Subcutaneous abdominal adipose tissue (tissue), 5 donors: ENCODE measurements at regions not wholly inside any gene's neighbourhood (a gene's known extent, or its start where the extent isn't known, plus 50 kb on each side); places are given as distances from the start of the nearest gene placed in this dataset.

Experiments used
- H3K27ac ChIP-seq: one replicate; pipeline ENCODE4 v1.7.0; 2013; ENCODE audit warnings: low read depth, mild to moderate bottlenecking, inconsistent platforms, low read length, moderate library complexity
- H3K27me3 ChIP-seq, 5 donors: one replicate each; pipeline ENCODE4 v1.7.0; 2013; ENCODE audit warnings: low read length in 5 of 5, inconsistent platforms in 1 of 5; ENCODE audit not compliant: control insufficient read depth in 5 of 5, insufficient read depth in 4 of 5
- H3K36me3 ChIP-seq, 5 donors: one replicate each; pipeline ENCODE4 v1.7.0; 2013; ENCODE audit warnings: low read length in 5 of 5; ENCODE audit not compliant: control insufficient read depth in 5 of 5, insufficient read depth in 5 of 5
- H3K4me1 ChIP-seq, 5 donors: one replicate each; pipeline ENCODE4 v1.7.0; 2013; ENCODE audit warnings: low read length in 5 of 5, mild to moderate bottlenecking in 3 of 5, moderate library complexity in 1 of 5; ENCODE audit not compliant: control insufficient read depth in 5 of 5, insufficient read depth in 5 of 5
- H3K4me3 ChIP-seq, 5 donors: one replicate each; pipeline ENCODE4 v1.7.0; 2013; ENCODE audit warnings: low read length in 5 of 5, low read depth in 1 of 5
- H3K9ac ChIP-seq, 5 donors: one replicate each; pipeline ENCODE4 v1.7.0; 2013; ENCODE audit warnings: low read length in 5 of 5, mild to moderate bottlenecking in 4 of 5, moderate library complexity in 3 of 5
- H3K9me3 ChIP-seq, 5 donors: one replicate each; pipeline ENCODE4 v1.7.0; 2013; ENCODE audit warnings: low read length in 5 of 5; ENCODE audit not compliant: control insufficient read depth in 5 of 5
- donor health status: healthy.
- donor health status: healthy.
- donor health status: healthy.
- donor health status: healthy.
- donor health status: healthy.

DNA sequence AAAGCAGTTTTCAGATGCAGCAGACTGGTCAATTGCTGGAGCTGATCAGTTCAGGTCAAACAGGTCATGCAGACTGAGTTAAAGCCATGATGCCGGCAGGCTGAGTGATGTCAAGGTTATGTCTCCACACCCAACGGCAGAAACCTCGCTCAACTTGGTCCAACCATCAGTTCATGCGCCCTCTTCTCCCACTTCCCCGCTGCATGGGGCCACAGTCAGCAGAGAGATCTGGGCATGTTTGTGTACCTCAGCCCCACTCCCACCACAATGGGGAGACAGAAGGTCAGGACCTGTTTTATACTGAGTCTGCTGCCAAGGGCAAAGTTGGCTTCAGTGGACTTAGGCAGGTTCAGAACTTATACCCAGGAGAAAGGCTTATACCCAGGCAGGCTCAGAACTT, 118.7 kb downstream of the TRIM29 start:
- H3K9me3 ChIP-seq = no peaks in the 10 kb centered on the region
- H3K36me3 ChIP-seq = no peaks in the 10 kb centered on the region
- H3K4me3 ChIP-seq = no peak overlapping the region
- no peak overlapping the region for H3K27ac ChIP-seq
- peaks cover 7 to 29% (median 15%) of the 10 kb centered on the region in 5 donors for H3K27me3 ChIP-seq
- H3K4me1 ChIP-seq = peaks cover 0 to 13% (median 4%) of the 10 kb centered on the region in 5 donors
- no peak overlapping the region for H3K9ac ChIP-seq

GRCh38 chr11:120017582-120018150, 120.2 kb downstream of the TRIM29 start:
- peaks cover 7 to 36% (median 20%) of the 10 kb centered on the region in 5 donors for H3K27me3 ChIP-seq
- H3K9ac ChIP-seq = no peak overlapping the region
- no peaks in the 10 kb centered on the region for H3K9me3 ChIP-seq

GRCh38 chr11:120013325-120014250, 124.3 kb downstream of the TRIM29 start:
- no peak overlapping the region for H3K27ac ChIP-seq
- peaks cover 0 to 17% (median 4%) of the 10 kb centered on the region in 5 donors for H3K4me1 ChIP-seq
- no peak overlapping the region for H3K9ac ChIP-seq
- peaks cover 19 to 46% (median 31%) of the 10 kb centered on the region in 5 donors for H3K27me3 ChIP-seq
- H3K4me3 ChIP-seq = no peak overlapping the region
- no peaks in the 10 kb centered on the region for H3K36me3 ChIP-seq
- H3K9me3 ChIP-seq = no peaks in the 10 kb centered on the region

More at GRCh38 chr11:120017582-120018150, 120.2 kb downstream of the TRIM29 start:
- Histone ChIP-seq H3K36me3 (no peaks in the 10 kb centered on the region), H3K27ac (no peak overlapping the region), H3K4me1 (peaks cover 0 to 17% (median 4%) of the 10 kb centered on the region in 5 donors), H3K4me3 (no peak overlapping the region)

DNA sequence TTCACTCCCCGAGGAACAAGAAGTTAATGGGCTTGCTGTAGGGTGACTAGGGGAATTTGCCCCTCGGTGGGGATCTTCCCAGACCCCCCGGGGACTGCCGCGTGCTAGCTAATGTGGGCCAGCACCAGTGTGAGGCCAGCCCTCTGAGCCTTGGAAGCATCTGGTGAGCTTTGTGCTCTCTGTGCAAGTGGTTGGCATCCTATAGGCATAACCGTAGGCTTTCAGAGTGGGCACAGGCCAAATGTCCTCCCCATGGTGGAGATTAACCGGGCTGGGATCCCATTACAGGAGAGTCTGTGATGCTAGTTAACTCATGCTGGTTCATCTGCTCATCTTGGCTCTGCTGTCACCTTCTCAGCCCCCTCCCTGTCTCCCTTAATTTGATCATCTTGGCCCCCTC, 125.7 kb downstream of the TRIM29 start:
- Histone ChIP-seq H3K9ac (no peak overlapping the region), H3K27me3 (peaks cover 14 to 39% (median 27%) of the 10 kb centered on the region in 5 donors), H3K27ac (no peak overlapping the region), H3K4me1 (peaks cover 0 to 17% (median 4%) of the 10 kb centered on the region in 5 donors), H3K4me3 (no peak overlapping the region), H3K36me3 (no peaks in the 10 kb centered on the region), H3K9me3 (no peaks in the 10 kb centered on the region)

DNA sequence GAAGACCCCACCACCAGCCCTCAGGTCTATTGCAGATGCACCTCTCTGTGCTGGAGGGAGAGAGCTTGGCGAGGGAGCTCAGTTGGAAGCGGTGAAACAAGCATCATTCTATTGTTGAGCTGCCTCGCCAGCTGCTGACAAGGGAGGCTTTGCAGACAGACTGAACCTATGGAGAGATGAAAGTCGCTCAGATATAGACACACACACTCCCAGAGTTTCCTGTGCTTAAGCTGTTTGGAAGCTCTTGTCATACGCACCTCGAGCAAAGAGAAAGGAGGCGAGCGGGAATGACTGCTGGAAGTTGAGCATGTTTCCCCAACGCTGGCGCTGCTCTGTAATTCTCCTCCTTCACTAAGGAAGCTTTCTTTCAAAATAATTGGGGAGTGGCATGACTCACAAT, 126.1 kb downstream of the TRIM29 start:
- peaks cover 14 to 36% (median 25%) of the 10 kb centered on the region in 5 donors for H3K27me3 ChIP-seq
- H3K4me3 ChIP-seq = no peak overlapping the region
- H3K9me3 ChIP-seq = no peaks in the 10 kb centered on the region

GRCh38 chr11:120010775-120011174, 127.1 kb downstream of the TRIM29 start:
- Histone ChIP-seq H3K9me3 (no peaks in the 10 kb centered on the region), H3K27me3 (peaks cover 14 to 36% (median 23%) of the 10 kb centered on the region in 5 donors), H3K36me3 (no peaks in the 10 kb centered on the region), H3K27ac (no peak overlapping the region), H3K4me3 (no peak overlapping the region), H3K4me1 (peaks cover 0 to 14% (median 3%) of the 10 kb centered on the region in 5 donors), H3K9ac (no peak overlapping the region)

More for the DNA sequence above, 126.1 kb downstream of the TRIM29 start:
- Histone ChIP-seq H3K27ac (no peak overlapping the region), H3K4me1 (peaks cover 0 to 17% (median 4%) of the 10 kb centered on the region in 5 donors), H3K36me3 (no peaks in the 10 kb centered on the region), H3K9ac (no peak overlapping the region)

DNA sequence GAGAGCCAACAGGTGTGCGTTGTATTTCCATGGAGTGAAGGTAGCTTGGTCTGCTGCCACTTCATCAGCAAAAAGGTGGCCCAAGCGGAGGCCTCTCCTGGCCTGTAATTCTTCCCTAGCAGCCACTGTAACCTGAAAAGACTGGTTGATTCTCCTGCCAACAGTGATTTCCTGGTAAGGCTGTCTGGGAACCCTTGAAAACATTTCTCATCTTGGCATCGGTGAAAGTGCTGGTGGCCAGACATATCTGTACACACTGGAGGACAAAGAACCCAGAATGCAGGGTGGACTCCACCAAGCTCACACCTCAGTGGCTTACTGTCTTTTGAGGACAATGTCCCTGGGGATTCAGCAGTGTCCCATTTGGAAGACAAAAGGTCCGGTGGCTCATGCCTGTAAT, 128.0 kb downstream of the TRIM29 start:
- Histone ChIP-seq H3K9me3 (no peaks in the 10 kb centered on the region), H3K4me1 (peaks cover 0 to 7% (median 0%) of the 10 kb centered on the region in 5 donors), H3K27me3 (peaks cover 14 to 33% (median 20%) of the 10 kb centered on the region in 5 donors), H3K27ac (no peak overlapping the region), H3K4me3 (no peak overlapping the region), H3K9ac (no peak overlapping the region), H3K36me3 (no peaks in the 10 kb centered on the region)

- Histone ChIP-seq H3K4me1 (no peaks in the 10 kb centered on the region), H3K27ac (no peak overlapping the region), H3K9ac (no peak overlapping the region), H3K4me3 (no peak overlapping the region), H3K9me3 (no peaks in the 10 kb centered on the region), H3K27me3 (peaks cover 11 to 14% (median 13%) of the 10 kb centered on the region in 5 donors), H3K36me3 (no peaks in the 10 kb centered on the region)
Observed at GRCh38 chr11:120007144-120007543, 130.8 kb downstream of the TRIM29 start.

- H3K36me3 ChIP-seq = no peaks in the 10 kb centered on the region
- no peak overlapping the region for H3K9ac ChIP-seq
- H3K4me3 ChIP-seq = no peak overlapping the region
- peaks cover 0 to 6% (median 0%) of the 10 kb centered on the region in 5 donors for H3K9me3 ChIP-seq
- H3K27me3 ChIP-seq = peaks cover 4 to 10% (median 10%) of the 10 kb centered on the region in 5 donors
- H3K27ac ChIP-seq = no peak overlapping the region
- H3K4me1 ChIP-seq = peaks cover 0 to 3% (median 0%) of the 10 kb centered on the region in 5 donors
Observed at GRCh38 chr11:120004723-120005122, 133.2 kb downstream of the TRIM29 start.
